Transverse colon (tissue), 4 donors: ENCODE measurements at regions not wholly inside any gene's neighbourhood (a gene's known extent, or its start where the extent isn't known, plus 50 kb on each side); places are given as distances from the start of the nearest gene placed in this dataset.
A peak's percentile ranks its signal among the peaks of the same experiment; 100 is the strongest.

Source experiments
- DNase-seq: peaks from one replicate; pipeline ENCODE4 v3.0.0-alpha.2; 2019
- H3K27ac ChIP-seq, 4 donors: fragments of 200-600 bp; sonication (generic); 2 replicates each; pipeline ENCODE4 v1.5.1; 2016 to 2018; ENCODE audit warnings: inconsistent platforms in 4 of 4
- H3K27me3 ChIP-seq: fragments of 200-600 bp; sonication (generic); 2 replicates; pipeline ENCODE4 v1.5.1; 2017; ENCODE audit warnings: inconsistent platforms
- H3K36me3 ChIP-seq, 4 donors: fragments of 200-600 bp; sonication (generic); 2 replicates each; pipeline ENCODE4 v1.5.1; 2017 to 2019; ENCODE audit warnings: inconsistent platforms in 4 of 4
- H3K4me1 ChIP-seq, 4 donors: fragments of 200-600 bp; sonication (generic); 2 replicates each; pipeline ENCODE4 v1.5.1; 2017 to 2020; ENCODE audit warnings: inconsistent platforms in 4 of 4
- H3K4me3 ChIP-seq, 4 donors: fragments of 200-600 bp; sonication (generic); 1 replicate in 1 of 4; 2 replicates in 3 of 4; pipeline versions ENCODE4 v1.5.1 to v1.6.1; 2017 to 2019; ENCODE audit warnings: inconsistent platforms in 4 of 4
- H3K9me3 ChIP-seq, 2 donors: fragments of 200-600 bp; sonication (generic); 2 replicates each; pipeline ENCODE4 v1.5.1; 2017 to 2019; ENCODE audit warnings: inconsistent platforms in 2 of 2
- EP300 ChIP-seq: sonication (generic); formaldehyde crosslinking; IDR thresholded peaks from one replicate; pipeline ENCODE4 v1.6.1; 2017; ENCODE audit warnings: antibody characterized with exemption, low read depth
- POLR2A ChIP-seq: fragments of 450-650 bp; IDR thresholded peaks from one replicate; pipeline ENCODE4 v1.6.1; 2016; ENCODE audit warnings: antibody characterized with exemption, mild to moderate bottlenecking, moderate library complexity
- POLR2AphosphoS5 ChIP-seq, 3 donors: sonication (generic); formaldehyde crosslinking; IDR thresholded peaks; one replicate each; pipeline ENCODE4 v1.6.1; 2016; ENCODE audit warnings: antibody characterized with exemption in 3 of 3
- WGBS, 2 donors: methylation state at CpG; one replicate each; pipeline ENCODE4 v1.1.5; 2018; ENCODE audit warnings: low coverage in 1 of 2; 5-methylcytosine and 5-hydroxymethylcytosine counted together
- in situ Hi-C, 4 donors: fragments of 200-750 bp; cut with MboI; loops; one replicate each; pipeline versions ENCODE4 v1.15.0 to v1.15.1; 2017; ENCODE audit warnings: low sequenced_read_pairs in 3 of 4, low pct_ligation_motif_present in 1 of 4, low pct_unique_long_range_greater_than_20kb in 1 of 4
- intact Hi-C: fragments of 100-400 bp; cut with DNase I; formaldehyde crosslinking; loops from one replicate; pipeline ENCODE4 v1.15.1; 2023; ENCODE audit warnings: low total_unique reads
- TF ChIP-seq, protein P1 (sequence below), 5 experiments: fragments of 200-600 bp in 3 of 5; fragments of 450-650 bp in 2 of 5; sonication (generic) in 3 of 5; IDR thresholded peaks; 1 replicate in 2 of 5; 2 replicates in 3 of 5; pipeline ENCODE4 v1.5.1; 2016 to 2017; ENCODE audit warnings: antibody characterized with exemption in 5 of 5, inconsistent platforms in 3 of 5, mild to moderate bottlenecking in 2 of 5, moderate library complexity in 1 of 5

DNA sequence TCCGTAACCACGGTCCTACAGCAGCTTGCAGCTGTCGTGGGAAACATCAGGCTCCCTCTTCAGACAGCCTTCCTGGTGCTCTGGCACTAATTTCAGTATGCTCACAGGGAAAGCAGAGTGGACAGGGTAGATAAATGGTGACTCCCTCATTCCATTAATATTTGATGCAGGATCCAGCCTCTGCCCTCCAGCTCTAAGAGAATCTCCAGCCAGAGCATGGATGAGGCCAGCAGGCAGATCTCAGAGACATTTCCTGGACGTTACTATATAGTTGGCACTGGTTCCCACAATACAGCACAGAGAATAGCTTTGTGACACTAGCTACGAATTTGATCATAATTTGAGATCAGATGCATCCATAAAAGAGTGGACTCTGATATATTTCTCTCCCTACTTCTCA is 341.4 kb downstream of the LIG4 start:
- no peaks in the 10 kb centered on the region for H3K36me3 ChIP-seq
- H3K4me3 ChIP-seq, result no peak overlapping the region
- no peak for DNase-seq
- H3K4me1 ChIP-seq, result no peaks in the 10 kb centered on the region
- intact Hi-C loops, result no loop called here
- H3K27me3 ChIP-seq, result peaks cover 15% of the 10 kb centered on the region
- 55% methylated on average over 5 of the region's 5 CpGs; no CpG with 5 or more reads in 1 of the 2 donors for WGBS, 2 donors
- H3K27ac ChIP-seq, result no peak overlapping the region
- no peak for TF ChIP-seq POLR2AphosphoS5 (IDR thresholded peaks at IDR 0.05)
- no peak for TF ChIP-seq EP300
- TF ChIP-seq, protein P1, sequence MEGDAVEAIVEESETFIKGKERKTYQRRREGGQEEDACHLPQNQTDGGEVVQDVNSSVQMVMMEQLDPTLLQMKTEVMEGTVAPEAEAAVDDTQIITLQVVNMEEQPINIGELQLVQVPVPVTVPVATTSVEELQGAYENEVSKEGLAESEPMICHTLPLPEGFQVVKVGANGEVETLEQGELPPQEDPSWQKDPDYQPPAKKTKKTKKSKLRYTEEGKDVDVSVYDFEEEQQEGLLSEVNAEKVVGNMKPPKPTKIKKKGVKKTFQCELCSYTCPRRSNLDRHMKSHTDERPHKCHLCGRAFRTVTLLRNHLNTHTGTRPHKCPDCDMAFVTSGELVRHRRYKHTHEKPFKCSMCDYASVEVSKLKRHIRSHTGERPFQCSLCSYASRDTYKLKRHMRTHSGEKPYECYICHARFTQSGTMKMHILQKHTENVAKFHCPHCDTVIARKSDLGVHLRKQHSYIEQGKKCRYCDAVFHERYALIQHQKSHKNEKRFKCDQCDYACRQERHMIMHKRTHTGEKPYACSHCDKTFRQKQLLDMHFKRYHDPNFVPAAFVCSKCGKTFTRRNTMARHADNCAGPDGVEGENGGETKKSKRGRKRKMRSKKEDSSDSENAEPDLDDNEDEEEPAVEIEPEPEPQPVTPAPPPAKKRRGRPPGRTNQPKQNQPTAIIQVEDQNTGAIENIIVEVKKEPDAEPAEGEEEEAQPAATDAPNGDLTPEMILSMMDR (IDR thresholded peaks at IDR 0.05), result no peak
- no peak for TF ChIP-seq POLR2A
- in situ Hi-C loops, result no loop called here
- H3K9me3 ChIP-seq, result no peaks in the 10 kb centered on the region

DNA sequence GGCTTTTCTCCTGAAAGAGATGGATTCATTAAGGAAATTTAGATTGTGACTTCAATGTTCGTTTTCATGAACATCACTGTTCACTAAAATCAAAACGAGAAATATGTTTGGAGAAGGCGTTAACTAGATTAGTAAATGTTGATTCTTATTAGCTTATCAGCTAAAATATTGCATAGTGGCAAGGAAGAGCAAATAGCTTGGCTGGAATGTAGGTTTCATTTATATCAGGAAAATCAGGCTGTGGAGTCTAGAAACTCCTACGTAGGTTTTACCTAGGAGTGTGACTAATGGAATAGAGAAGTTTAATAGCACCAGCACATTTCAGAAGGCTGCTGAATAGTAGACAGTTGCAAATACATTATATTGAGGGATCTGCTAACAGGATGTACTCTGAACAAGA is 344.9 kb downstream of the LIG4 start:
- Histone ChIP-seq H3K4me3 (no peak overlapping the region), H3K27ac (no peak overlapping the region), H3K9me3 (no peaks in the 10 kb centered on the region), H3K36me3 (no peaks in the 10 kb centered on the region), H3K4me1 (peaks cover 0 to 8% (median 6%) of the 10 kb centered on the region in 4 donors), H3K27me3 (peaks cover 49% of the 10 kb centered on the region)
- in situ Hi-C loops, result no loop called here
- intact Hi-C loops, result no loop called here
- WGBS, 2 donors, result 46 to 65% methylated on average over 4 of the region's 4 CpGs
- no peak for TF ChIP-seq POLR2AphosphoS5 (IDR thresholded peaks at IDR 0.05)
- TF ChIP-seq EP300, result no peak
- TF ChIP-seq, protein P1 (IDR thresholded peaks at IDR 0.05), result no peak
- no peak for TF ChIP-seq POLR2A
- no peak for DNase-seq

DNA sequence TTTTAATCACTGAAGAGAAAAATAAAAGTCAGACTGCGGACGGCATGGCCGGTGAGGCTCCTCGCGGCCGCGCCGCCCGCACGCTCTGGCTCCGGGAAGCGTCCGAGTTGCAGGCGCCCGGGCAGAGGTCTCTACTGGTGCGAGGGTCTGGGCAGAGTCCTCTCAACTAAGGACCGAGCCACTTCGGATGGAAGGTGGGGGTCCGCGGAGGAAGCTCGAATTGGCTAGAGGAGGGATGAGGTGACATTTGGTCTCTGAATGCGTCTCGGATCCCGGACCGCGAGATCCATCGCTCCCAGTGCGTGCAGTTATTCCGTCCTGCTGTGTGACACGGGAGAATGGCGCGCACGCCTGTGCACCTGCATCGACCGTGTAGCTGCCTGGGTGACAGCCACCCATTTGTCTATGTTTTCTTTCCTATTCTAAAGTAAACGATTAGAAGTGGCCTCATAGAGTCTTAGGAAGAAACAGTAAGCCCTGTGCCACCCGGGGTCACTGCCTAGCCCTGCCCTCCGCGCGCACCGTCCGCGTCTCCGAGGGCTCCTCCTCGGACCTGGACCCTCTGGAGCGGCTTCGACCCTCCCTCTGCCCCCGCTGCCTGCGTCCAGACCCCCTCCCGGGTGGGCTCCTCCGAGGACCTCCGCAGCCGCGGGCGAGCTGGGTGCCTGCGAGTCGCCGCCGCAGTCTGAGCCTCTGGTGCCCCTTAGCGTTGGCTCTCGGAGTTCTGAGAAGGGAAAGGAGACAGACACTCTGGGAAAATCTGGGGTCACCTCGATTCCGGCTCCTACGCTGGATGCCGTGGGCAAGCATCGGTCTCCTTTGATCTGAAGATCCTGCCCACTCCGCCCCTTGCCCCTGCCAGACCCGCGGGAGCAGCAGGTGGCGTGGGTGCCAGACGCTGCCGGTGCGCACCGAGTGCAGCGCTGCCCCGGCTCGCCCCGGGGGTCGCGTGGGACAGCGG is 347.4 kb downstream of the LIG4 start:
- Histone ChIP-seq H3K9me3 (no peaks in the 10 kb centered on the region), H3K27ac (no peak overlapping the region), H3K4me3 (peak overlapping the region in 2 of 4 donors; percentile 15 to 39), H3K4me1 (peaks cover 0 to 8% (median 6%) of the 10 kb centered on the region in 4 donors), H3K27me3 (peaks cover 64% of the 10 kb centered on the region), H3K36me3 (no peaks in the 10 kb centered on the region)
- intact Hi-C loops (no loop called here), in situ Hi-C loops (no loop called here)
- no peak for DNase-seq
- TF ChIP-seq, protein P1 (IDR thresholded peaks at IDR 0.05), result no peak
- no peak for TF ChIP-seq POLR2A
- no peak for TF ChIP-seq EP300
- TF ChIP-seq POLR2AphosphoS5 (IDR thresholded peaks at IDR 0.05), result no peak
- WGBS, 2 donors, result 12% methylated on average over 79 of the region's 81 CpGs; no CpG with 5 or more reads in 1 of the 2 donors

DNA sequence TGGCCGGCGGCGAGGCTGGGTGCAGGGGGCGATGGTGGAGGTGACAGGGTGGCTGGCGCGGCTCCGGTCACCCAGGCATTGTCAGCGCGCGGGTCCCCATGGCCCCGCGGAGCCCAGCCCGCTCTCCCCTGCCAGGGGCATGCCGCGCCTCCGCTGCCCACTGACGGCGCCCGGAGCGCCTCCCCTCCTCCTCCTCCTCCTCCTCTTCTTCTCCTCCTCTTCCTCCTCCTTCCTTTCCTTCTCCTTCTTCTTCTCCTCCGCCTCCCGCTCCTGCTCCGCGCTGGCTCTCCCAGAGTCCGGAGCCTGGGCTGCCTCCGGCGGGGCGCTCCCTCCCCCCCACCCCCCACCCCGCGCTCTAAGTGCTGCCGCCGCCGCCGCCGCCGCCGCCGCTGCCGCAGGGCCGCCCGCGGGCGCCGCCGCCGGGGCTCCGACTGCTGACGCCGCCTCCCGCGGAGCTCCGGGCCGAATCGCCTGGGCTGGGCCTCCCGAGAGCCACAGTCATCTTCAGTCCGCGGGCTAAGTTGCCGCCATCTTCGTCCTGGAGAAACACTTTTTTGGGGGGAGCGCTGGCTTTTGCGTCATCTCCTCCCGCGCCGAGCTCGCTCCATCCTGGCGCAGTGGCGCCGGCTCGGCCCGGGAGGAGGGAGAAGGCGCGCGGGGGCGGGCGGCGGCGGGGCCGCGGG is 348.3 kb downstream of the LIG4 start:
- H3K4me3 ChIP-seq, result peak overlapping the region in 2 of 4 donors; percentile 15 to 39
- H3K27ac ChIP-seq, result no peak overlapping the region
- H3K4me1 ChIP-seq, result peaks cover 0 to 8% (median 6%) of the 10 kb centered on the region in 4 donors
- no peaks in the 10 kb centered on the region for H3K36me3 ChIP-seq
- intact Hi-C loops, result no loop called here
- DNase-seq, result no peak
- WGBS, 2 donors, result 0 to 10% methylated on average over 1 to 64 of the region's 79 CpGs
- in situ Hi-C loops, result no loop called here
- no peak for TF ChIP-seq POLR2A
- TF ChIP-seq, protein P1 (IDR thresholded peaks at IDR 0.05), result no peak
- no peak for TF ChIP-seq POLR2AphosphoS5 (IDR thresholded peaks at IDR 0.05)
- no peak for TF ChIP-seq EP300
- H3K9me3 ChIP-seq, result no peaks in the 10 kb centered on the region
- H3K27me3 ChIP-seq, result peaks cover 64% of the 10 kb centered on the region
